Keratinocyte (primary cell): ENCODE measurements at regions not wholly inside any gene's neighbourhood (a gene's known extent, or its start where the extent isn't known, plus 50 kb on each side); places are given as distances from the start of the nearest gene placed in this dataset.

Experiments used
- DNase-seq: peaks from one replicate; pipeline ENCODE4 v3.0.0-alpha.2; 2011; ENCODE audit warnings: low read depth, missing footprints, low spot score
- FAIRE-seq: peaks from 2 replicates; lab custom pipeline; 2011; peaks lifted over from hg19 to GRCh38; lab: Jason Lieb, UNC
- H2AFZ ChIP-seq: 2 replicates; pipeline ENCODE4 v1.6.0; 2012; ENCODE audit warnings: low read length, control low read depth, inconsistent platforms; ENCODE audit not compliant: control insufficient read depth
- H3K27ac ChIP-seq: 2 replicates; pipeline ENCODE4 v1.5.1; 2011; ENCODE audit warnings: low read length; ENCODE audit not compliant: control insufficient read depth, insufficient read depth
- H3K27me3 ChIP-seq: 3 replicates; pipeline ENCODE4 v1.6.0; 2011; ENCODE audit warnings: low read length; ENCODE audit not compliant: control insufficient read depth, insufficient read depth; ENCODE audit errors: extremely low read depth
- H3K36me3 ChIP-seq, 2 experiments: 2 replicates in 1 of 2; 3 replicates in 1 of 2; pipeline ENCODE4 v1.5.1; 2011; ENCODE audit warnings: low read length in 2 of 2, mild to moderate bottlenecking in 1 of 2; ENCODE audit not compliant: control insufficient read depth in 2 of 2, insufficient read depth in 2 of 2; ENCODE audit errors: extremely low read depth in 1 of 2
- H3K4me1 ChIP-seq: 3 replicates; pipeline ENCODE4 v1.5.1; 2011; ENCODE audit warnings: low read length; ENCODE audit not compliant: control insufficient read depth, insufficient read depth; ENCODE audit errors: extremely low read depth
- H3K4me2 ChIP-seq: 3 replicates; pipeline ENCODE4 v1.6.0; 2011; ENCODE audit warnings: low read depth, low read length; ENCODE audit not compliant: control insufficient read depth, insufficient read depth; ENCODE audit errors: extremely low read depth
- H3K4me3 ChIP-seq, 3 experiments: fragments of 200-600 bp in 1 of 3; sonication (generic) in 1 of 3; 2 replicates in 2 of 3; 3 replicates in 1 of 3; pipeline ENCODE4 v1.5.1; 2011 to 2016; ENCODE audit warnings: low read length in 3 of 3, mild to moderate bottlenecking in 3 of 3, control low read depth in 2 of 3, inconsistent platforms in 1 of 3, low read depth in 1 of 3, mixed read lengths in 1 of 3, mixed run types in 1 of 3, moderate library complexity in 1 of 3; ENCODE audit not compliant: control insufficient read depth in 2 of 3, insufficient read depth in 2 of 3; ENCODE audit errors: extremely low read depth in 1 of 3
- H3K79me2 ChIP-seq: 2 replicates; pipeline ENCODE4 v1.6.0; 2012; ENCODE audit warnings: low read length; ENCODE audit not compliant: control insufficient read depth, insufficient read depth
- H3K9ac ChIP-seq: 3 replicates; pipeline ENCODE4 v1.6.0; 2011; ENCODE audit warnings: low read length; ENCODE audit not compliant: control insufficient read depth, insufficient read depth; ENCODE audit errors: extremely low read depth
- H3K9me1 ChIP-seq: 3 replicates; pipeline ENCODE4 v1.6.0; 2011; ENCODE audit warnings: low read length; ENCODE audit not compliant: control insufficient read depth, insufficient read depth; ENCODE audit errors: extremely low read depth
- H3K9me3 ChIP-seq: 2 replicates; pipeline ENCODE4 v1.5.1; 2012; ENCODE audit warnings: low read depth, low read length; ENCODE audit not compliant: control insufficient read depth
- H4K20me1 ChIP-seq: 3 replicates; pipeline ENCODE4 v1.6.0; 2011; ENCODE audit warnings: low read length; ENCODE audit not compliant: control insufficient read depth, insufficient read depth; ENCODE audit errors: extremely low read depth
- CTCF ChIP-seq, 3 experiments: IDR thresholded peaks in 1 of 3; conservative IDR thresholded peaks in 1 of 3; optimal IDR thresholded peaks in 1 of 3; 2 replicates in 2 of 3; 3 replicates in 1 of 3; pipeline versions ENCODE3 to v1.5.1; 2011; ENCODE audit warnings: low read length in 3 of 3, mild to moderate bottlenecking in 3 of 3, moderate library complexity in 2 of 3, control low read depth in 1 of 3, inconsistent platforms in 1 of 3; ENCODE audit not compliant: insufficient read depth in 2 of 3; ENCODE audit errors: extremely low read depth in 1 of 3
- EZH2 ChIP-seq: IDR thresholded peaks from one replicate; pipeline ENCODE4 v1.6.1; 2012; ENCODE audit warnings: inconsistent platforms, mild to moderate bottlenecking, low read length, moderate library complexity
- dilution Hi-C: fragments of 300-500 bp; cut with MboI; formaldehyde crosslinking; loops from one replicate; pipeline ENCODE4 v1.7.0; 2020; ENCODE audit warnings: low sequenced_read_pairs; ENCODE audit not compliant: extremely low pct_ligation_motif_present

GRCh38 chr13:26910754-26911465, 150.3 kb upstream of the GPR12 start:
- Histone ChIP-seq H4K20me1 (no peaks in the 10 kb centered on the region), H3K36me3 (no peaks in the 10 kb centered on the region), H3K79me2 (no peaks in the 10 kb centered on the region), H3K9me3 (no peaks in the 10 kb centered on the region), H3K4me2 (no peak overlapping the region), H3K9ac (no peak overlapping the region), H2AFZ (no peak overlapping the region), H3K27ac (no peak overlapping the region), H3K4me1 (peaks cover 7% of the 10 kb centered on the region), H3K4me3 (no peak overlapping the region), H3K9me1 (no peaks in the 10 kb centered on the region), H3K27me3 (peaks cover 8% of the 10 kb centered on the region)
- FAIRE-seq, result no peak
- DNase-seq, result no peak
- TF ChIP-seq EZH2, result no peak
- TF ChIP-seq CTCF (optimal IDR thresholded peaks at IDR 0.05 in 1 of 3, IDR thresholded peaks at IDR 0.05 in 1 of 3, conservative IDR thresholded peaks at IDR 0.05 in 1 of 3; ENCODE audit: extremely low read depth in 1 of 3, insufficient read depth in 2 of 3, low read length in 3 of 3), result no peak
- dilution Hi-C loops, result no loop called here

- no peaks in the 10 kb centered on the region for H4K20me1 ChIP-seq
- FAIRE-seq, result no peak
These were observed 148.9 kb upstream of the GPR12 start for GRCh38 chr13:26909477-26909876.

More at GRCh38 chr13:26909477-26909876, 148.9 kb upstream of the GPR12 start:
- no peaks in the 10 kb centered on the region for H3K9me3 ChIP-seq
- no peak overlapping the region for H3K4me3 ChIP-seq
- dilution Hi-C loops, result no loop called here
- H2AFZ ChIP-seq, result no peak overlapping the region
- H3K9me1 ChIP-seq, result no peaks in the 10 kb centered on the region
- no peaks in the 10 kb centered on the region for H3K36me3 ChIP-seq
- no peak for TF ChIP-seq EZH2
- no peak for TF ChIP-seq CTCF (optimal IDR thresholded peaks at IDR 0.05 in 1 of 3, IDR thresholded peaks at IDR 0.05 in 1 of 3, conservative IDR thresholded peaks at IDR 0.05 in 1 of 3; ENCODE audit: extremely low read depth in 1 of 3, insufficient read depth in 2 of 3, low read length in 3 of 3)
- no peaks in the 10 kb centered on the region for H3K79me2 ChIP-seq
- H3K27ac ChIP-seq, result no peak overlapping the region
- peaks cover under 1% of the 10 kb centered on the region for H3K4me1 ChIP-seq
- peaks cover 8% of the 10 kb centered on the region for H3K27me3 ChIP-seq
- no peak overlapping the region for H3K4me2 ChIP-seq
- no peak for DNase-seq
- H3K9ac ChIP-seq, result no peak overlapping the region
